HG03108 (cell line): ENCODE measurements at regions not wholly inside any gene's neighbourhood (a gene's known extent, or its start where the extent isn't known, plus 50 kb on each side); places are given as distances from the start of the nearest gene placed in this dataset.

Source experiments
- ATAC-seq: cut with Tn5 transposase; IDR thresholded peaks from one replicate; pipeline ENCODE4 v1.9.1; 2021; ENCODE audit warnings: moderate library complexity; ENCODE audit not compliant: unreplicated experiment

GRCh38 chr11:112355726-112356125 is 95.1 kb upstream of the PLET1 start:
- no peak for ATAC-seq

- no peak for ATAC-seq
Measured at GRCh38 chr11:112357488-112357887, 96.8 kb upstream of the PLET1 start.

GRCh38 chr11:112361396-112361795 is 100.7 kb upstream of the PLET1 start:
- no peak for ATAC-seq

- ATAC-seq: no peak
Measured at GRCh38 chr11:112363527-112363926, 102.9 kb upstream of the PLET1 start.

- no peak for ATAC-seq
Measured at GRCh38 chr11:112364962-112365481, 104.4 kb upstream of the PLET1 start.

GRCh38 chr11:112366012-112366411 is 105.4 kb upstream of the PLET1 start:
- ATAC-seq: no peak

GRCh38 chr11:112366777-112367176 is 106.1 kb upstream of the PLET1 start:
- ATAC-seq: no peak

- ATAC-seq: no peak
Measured at GRCh38 chr11:112367461-112367860, 106.8 kb upstream of the PLET1 start.

GRCh38 chr11:112367895-112368294 is 107.2 kb upstream of the PLET1 start:
- ATAC-seq: no peak

GRCh38 chr11:112368381-112368780 is 107.7 kb upstream of the PLET1 start:
- ATAC-seq: no peak

- ATAC-seq: no peak
Measured at GRCh38 chr11:112369374-112369773, 108.7 kb upstream of the PLET1 start.

- ATAC-seq: no peak
Measured at GRCh38 chr11:112369916-112370315, 109.3 kb upstream of the PLET1 start.

GRCh38 chr11:112374486-112375140 is 114.0 kb upstream of the PLET1 start:
- ATAC-seq: no peak

GRCh38 chr11:112377946-112378345 is 117.3 kb upstream of the PLET1 start:
- no peak for ATAC-seq

GRCh38 chr11:112380464-112380863 is 119.8 kb upstream of the PLET1 start:
- no peak for ATAC-seq

GRCh38 chr11:112381578-112381977 is 120.9 kb upstream of the PLET1 start:
- no peak for ATAC-seq

- no peak for ATAC-seq
Measured at GRCh38 chr11:112382561-112382960, 121.9 kb upstream of the PLET1 start.

- ATAC-seq: no peak
Measured at GRCh38 chr11:112388496-112388895, 127.8 kb upstream of the PLET1 start.

GRCh38 chr11:112391086-112391485 is 130.4 kb upstream of the PLET1 start:
- no peak for ATAC-seq

GRCh38 chr11:112392904-112393303 is 132.2 kb upstream of the PLET1 start:
- ATAC-seq: no peak

- ATAC-seq: no peak
Measured at GRCh38 chr11:112394304-112394703, 133.6 kb upstream of the PLET1 start.

GRCh38 chr11:112396076-112396475 is 135.4 kb upstream of the PLET1 start:
- no peak for ATAC-seq
